Osteocyte (in vitro differentiated cells): ENCODE measurements at regions not wholly inside any gene's neighbourhood (a gene's known extent, or its start where the extent isn't known, plus 50 kb on each side); places are given as distances from the start of the nearest gene placed in this dataset.

ENCODE experiments used
- DNase-seq: peaks from one replicate; pipeline ENCODE4 v3.0.0; 2021; ENCODE audit warnings: mixed read lengths; ENCODE audit not compliant: unreplicated experiment; ENCODE audit errors: extremely low spot score
- H3K27ac Mint-ChIP-seq: one replicate; pipeline ENCODE4 v1.8.0; 2021; ENCODE audit warnings: mild to moderate bottlenecking, mixed read lengths; ENCODE audit not compliant: unreplicated experiment
- H3K27me3 Mint-ChIP-seq: one replicate; pipeline ENCODE4 v1.8.0; 2021; ENCODE audit warnings: mixed read lengths; ENCODE audit not compliant: unreplicated experiment
- H3K36me3 Mint-ChIP-seq: one replicate; pipeline ENCODE4 v1.8.0; 2021; ENCODE audit warnings: mixed read lengths; ENCODE audit not compliant: unreplicated experiment
- H3K4me1 Mint-ChIP-seq: one replicate; pipeline ENCODE4 v1.8.0; 2021; ENCODE audit warnings: mixed read lengths; ENCODE audit not compliant: unreplicated experiment
- H3K4me3 Mint-ChIP-seq: one replicate; pipeline ENCODE4 v1.8.0; 2021; ENCODE audit warnings: mild to moderate bottlenecking, moderate library complexity, mixed read lengths; ENCODE audit not compliant: unreplicated experiment
- H3K9me3 Mint-ChIP-seq: one replicate; pipeline ENCODE4 v1.8.0; 2021; ENCODE audit warnings: mixed read lengths; ENCODE audit not compliant: unreplicated experiment
- TF ChIP-seq, protein P1 (sequence below): fragments of 200-600 bp; sonication (generic); IDR thresholded peaks from 2 replicates; pipeline ENCODE4 v1.5.0; 2021; ENCODE audit warnings: antibody characterized with exemption, mild to moderate bottlenecking, moderate library complexity

DNA sequence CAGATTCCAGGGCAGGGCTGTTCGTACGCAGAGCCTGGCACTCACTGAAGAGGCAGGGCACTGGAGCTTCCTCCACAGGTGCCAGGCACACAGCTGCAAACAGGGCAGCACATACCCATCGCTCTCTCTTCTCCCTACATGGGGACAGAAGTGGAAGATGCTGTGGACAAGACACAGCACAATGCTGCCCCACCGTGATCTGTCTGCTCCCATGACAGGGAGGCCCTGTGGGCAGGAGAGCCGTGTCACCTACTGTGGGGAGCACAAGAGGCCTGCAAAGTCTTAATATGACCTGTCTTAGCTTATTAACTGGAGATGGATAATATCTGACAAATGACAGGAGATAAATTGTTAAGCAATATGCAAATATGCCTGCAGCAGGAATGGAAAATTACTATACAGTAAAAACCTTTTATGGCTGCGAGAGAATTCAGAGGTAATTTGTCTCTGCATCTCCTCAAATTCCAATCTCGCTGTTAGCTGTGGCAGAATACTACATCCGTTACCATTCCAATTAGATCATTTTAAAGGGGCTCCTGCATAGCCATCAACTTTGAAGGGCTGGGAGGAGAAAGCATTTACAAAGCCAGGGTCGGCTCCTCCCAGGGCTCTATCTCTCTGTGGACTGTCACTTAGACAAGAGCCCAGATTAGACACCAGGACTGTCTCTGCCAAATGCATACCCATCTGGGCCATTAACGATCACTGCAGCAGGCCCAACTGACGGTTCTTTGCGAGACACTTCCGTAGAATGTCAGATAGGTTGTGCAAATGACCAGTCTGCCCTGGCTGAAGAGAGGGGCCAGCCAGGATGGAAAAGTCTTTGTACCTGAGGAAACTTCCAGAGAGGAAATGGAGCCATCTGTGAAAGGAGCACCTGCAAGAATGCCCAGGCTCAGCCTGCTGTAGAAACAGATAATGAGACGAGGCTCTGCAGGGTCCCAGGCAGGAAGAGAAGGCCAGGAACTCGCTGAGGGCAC, 90.7 kb upstream of the FSTL4 start:
- no peaks in the 10 kb centered on the region for H3K9me3 Mint-ChIP-seq
- TF ChIP-seq, protein P1, sequence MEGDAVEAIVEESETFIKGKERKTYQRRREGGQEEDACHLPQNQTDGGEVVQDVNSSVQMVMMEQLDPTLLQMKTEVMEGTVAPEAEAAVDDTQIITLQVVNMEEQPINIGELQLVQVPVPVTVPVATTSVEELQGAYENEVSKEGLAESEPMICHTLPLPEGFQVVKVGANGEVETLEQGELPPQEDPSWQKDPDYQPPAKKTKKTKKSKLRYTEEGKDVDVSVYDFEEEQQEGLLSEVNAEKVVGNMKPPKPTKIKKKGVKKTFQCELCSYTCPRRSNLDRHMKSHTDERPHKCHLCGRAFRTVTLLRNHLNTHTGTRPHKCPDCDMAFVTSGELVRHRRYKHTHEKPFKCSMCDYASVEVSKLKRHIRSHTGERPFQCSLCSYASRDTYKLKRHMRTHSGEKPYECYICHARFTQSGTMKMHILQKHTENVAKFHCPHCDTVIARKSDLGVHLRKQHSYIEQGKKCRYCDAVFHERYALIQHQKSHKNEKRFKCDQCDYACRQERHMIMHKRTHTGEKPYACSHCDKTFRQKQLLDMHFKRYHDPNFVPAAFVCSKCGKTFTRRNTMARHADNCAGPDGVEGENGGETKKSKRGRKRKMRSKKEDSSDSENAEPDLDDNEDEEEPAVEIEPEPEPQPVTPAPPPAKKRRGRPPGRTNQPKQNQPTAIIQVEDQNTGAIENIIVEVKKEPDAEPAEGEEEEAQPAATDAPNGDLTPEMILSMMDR = no peak
- no peaks in the 10 kb centered on the region for H3K4me1 Mint-ChIP-seq
- no peak for DNase-seq
- no peaks in the 10 kb centered on the region for H3K27me3 Mint-ChIP-seq
- H3K4me3 Mint-ChIP-seq = no peak overlapping the region
- no peak overlapping the region for H3K27ac Mint-ChIP-seq
- no peaks in the 10 kb centered on the region for H3K36me3 Mint-ChIP-seq

DNA sequence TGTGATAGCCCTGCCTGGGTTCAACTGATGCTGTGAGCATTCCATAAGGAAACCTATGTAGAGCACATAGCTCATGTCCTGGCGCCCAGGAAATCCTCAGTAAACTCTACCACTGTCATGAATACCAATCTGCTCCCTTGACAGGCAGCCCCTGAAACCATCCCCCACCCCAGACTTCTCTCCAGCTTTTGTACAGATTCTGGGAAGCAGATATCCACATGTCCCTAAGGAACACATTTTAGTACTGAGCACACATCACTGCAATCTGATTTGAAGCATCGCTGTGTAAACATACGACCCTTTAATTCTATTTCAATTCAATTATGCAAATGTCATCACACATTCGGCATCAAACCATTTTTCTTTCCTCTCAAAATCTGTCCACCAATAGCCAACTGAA, 89.5 kb upstream of the FSTL4 start:
- H3K4me1 Mint-ChIP-seq = no peaks in the 10 kb centered on the region
- no peaks in the 10 kb centered on the region for H3K36me3 Mint-ChIP-seq
- H3K27me3 Mint-ChIP-seq = no peaks in the 10 kb centered on the region
- H3K27ac Mint-ChIP-seq = no peak overlapping the region
- H3K9me3 Mint-ChIP-seq = no peaks in the 10 kb centered on the region
- TF ChIP-seq, protein P1 = no peak
- DNase-seq = no peak
- no peak overlapping the region for H3K4me3 Mint-ChIP-seq

DNA sequence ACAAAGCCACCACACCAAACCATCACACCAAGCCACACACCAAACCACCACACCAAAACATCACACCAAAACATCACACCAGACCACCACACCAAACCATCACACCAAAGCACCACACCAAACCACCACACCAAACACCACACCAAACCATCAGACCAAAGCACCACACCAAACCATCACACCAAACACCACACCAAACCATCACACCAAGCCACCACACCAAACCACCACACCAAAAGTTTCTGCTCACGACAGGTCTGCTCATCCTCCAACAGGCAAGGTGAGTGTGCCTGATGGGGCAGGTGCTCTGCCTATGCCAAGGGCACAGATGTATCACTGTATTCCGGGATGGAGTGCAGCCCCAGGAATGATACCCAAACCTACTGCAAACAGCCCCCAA, 87.9 kb upstream of the FSTL4 start:
- H3K9me3 Mint-ChIP-seq = no peaks in the 10 kb centered on the region
- H3K4me3 Mint-ChIP-seq = no peak overlapping the region
- peaks cover 2% of the 10 kb centered on the region for H3K27me3 Mint-ChIP-seq
- TF ChIP-seq, protein P1 = no peak
- H3K27ac Mint-ChIP-seq = no peak overlapping the region
- no peaks in the 10 kb centered on the region for H3K4me1 Mint-ChIP-seq
- H3K36me3 Mint-ChIP-seq = no peaks in the 10 kb centered on the region
- no peak for DNase-seq

- H3K9me3 Mint-ChIP-seq = no peaks in the 10 kb centered on the region
- TF ChIP-seq, protein P1 = no peak
- H3K36me3 Mint-ChIP-seq = no peaks in the 10 kb centered on the region
- no peak overlapping the region for H3K27ac Mint-ChIP-seq
- no peaks in the 10 kb centered on the region for H3K4me1 Mint-ChIP-seq
- H3K27me3 Mint-ChIP-seq = peaks cover 9% of the 10 kb centered on the region
- no peak overlapping the region for H3K4me3 Mint-ChIP-seq
- no peak for DNase-seq
Observed at GRCh38 chr5:133698646-133699526, 86.5 kb upstream of the FSTL4 start.

DNA sequence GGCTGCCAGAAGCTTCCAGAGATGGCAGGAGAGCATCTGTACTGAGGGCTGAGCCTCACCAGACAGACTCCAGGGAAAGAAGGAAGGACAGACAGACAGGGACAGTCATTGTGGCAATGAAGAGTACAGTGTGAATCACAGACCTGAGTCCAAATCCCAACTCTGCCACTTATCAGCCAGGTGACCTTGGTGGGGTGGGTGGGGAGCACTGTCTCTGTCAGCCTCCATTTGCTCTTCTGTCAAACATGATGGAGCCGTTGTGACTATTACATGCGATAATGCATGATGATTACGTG, 85.9 kb upstream of the FSTL4 start:
- Mint-ChIP-seq H3K9me3 (no peaks in the 10 kb centered on the region), H3K4me1 (no peaks in the 10 kb centered on the region), H3K4me3 (no peak overlapping the region), H3K27me3 (peaks cover 9% of the 10 kb centered on the region), H3K27ac (no peak overlapping the region), H3K36me3 (no peaks in the 10 kb centered on the region)
- DNase-seq = no peak
- TF ChIP-seq, protein P1 = no peak
